PC-3 (cell line): ENCODE measurements at regions not wholly inside any gene's neighbourhood (a gene's known extent, or its start where the extent isn't known, plus 50 kb on each side); places are given as distances from the start of the nearest gene placed in this dataset.

Experiments used
- ATAC-seq: fragments of 200-7000 bp; cut with Tn5 transposase; 2 replicates; pipeline ENCODE4 v1.9.1; 2020; ENCODE audit warnings: mild to moderate bottlenecking, moderate library complexity
- BruUV-seq: library from RNA; stranded (reverse); fragments of 400-500 nt; replicated peaks from 2 replicates; lab custom pipeline; 2021; lab: Mats Ljungman, UMichigan
- CTCF ChIA-PET: fragments of 300-600 bp; sonication (Branson Sonifier 250); formaldehyde crosslinking; loops from one replicate; lab custom pipeline; 2022; ENCODE audit warnings: antibody characterized with exemption; lab: Charles Lee
- POLR2A ChIA-PET: fragments of 300-600 bp; sonication (Branson Sonifier 250); formaldehyde crosslinking; loops from one replicate; lab custom pipeline; 2022; ENCODE audit warnings: antibody characterized with exemption; ENCODE audit not compliant: unreplicated experiment; lab: Charles Lee
- DNase-seq: peaks from one replicate; pipeline ENCODE4 v3.0.0-alpha.2; 2015
- H2AFZ ChIP-seq: fragments of 300-600 bp; sonication (generic); 2 replicates; pipeline ENCODE4 v1.6.0; 2016; ENCODE audit warnings: antibody characterized with exemption, low read length
- H3F3A ChIP-seq: fragments of 300-600 bp; sonication (generic); one replicate; pipeline ENCODE4 v1.6.0; 2017; ENCODE audit warnings: antibody characterized with exemption, low read length, control low read depth, mild to moderate bottlenecking; ENCODE audit not compliant: unreplicated experiment
- H3K27ac ChIP-seq: fragments of 300-600 bp; sonication (generic); 2 replicates; pipeline ENCODE4 v1.5.1; 2016; ENCODE audit warnings: mild to moderate bottlenecking, low read length
- H3K27me3 ChIP-seq: fragments of 300-600 bp; sonication (generic); 2 replicates; pipeline ENCODE4 v1.6.1; 2016; ENCODE audit warnings: low read length, mixed read lengths
- H3K36me3 ChIP-seq: fragments of 300-600 bp; sonication (generic); 2 replicates; pipeline ENCODE4 v1.6.1; 2016; ENCODE audit warnings: low read depth, mixed run types, low read length, mixed read lengths
- H3K4me1 ChIP-seq: fragments of 300-600 bp; sonication (generic); 2 replicates; pipeline ENCODE4 v1.5.1; 2016; ENCODE audit warnings: low read length; ENCODE audit not compliant: insufficient read depth
- H3K4me2 ChIP-seq: fragments of 300-600 bp; sonication (generic); 2 replicates; pipeline ENCODE4 v1.6.0; 2016; ENCODE audit warnings: low read length
- H3K4me3 ChIP-seq: fragments of 300-600 bp; sonication (generic); 2 replicates; pipeline ENCODE4 v1.5.1; 2016; ENCODE audit warnings: mild to moderate bottlenecking, low read length, mixed read lengths
- H3K79me2 ChIP-seq: fragments of 300-600 bp; sonication (generic); 2 replicates; pipeline ENCODE4 v1.6.1; 2017; ENCODE audit warnings: low read length, mixed read lengths
- H3K9ac ChIP-seq: fragments of 300-600 bp; sonication (generic); 2 replicates; pipeline ENCODE4 v1.6.0; 2016; ENCODE audit warnings: mild to moderate bottlenecking, low read length
- H3K9me2 ChIP-seq: fragments of 300-600 bp; sonication (generic); replicated peaks from 2 replicates; pipeline ENCODE4 v1.6.1; 2016; ENCODE audit warnings: mixed run types, low read length, mixed read lengths
- H3K9me3 ChIP-seq: fragments of 300-600 bp; sonication (generic); 2 replicates; pipeline ENCODE4 v1.6.1; 2016; ENCODE audit warnings: low read length, mixed read lengths
- H4K20me1 ChIP-seq: fragments of 300-600 bp; sonication (generic); 2 replicates; pipeline ENCODE4 v1.6.1; 2016; ENCODE audit warnings: low read length, mixed read lengths
- CTCF ChIP-seq: fragments of 300-600 bp; sonication (generic); conservative IDR thresholded peaks from 2 replicates; pipeline ENCODE4 v1.5.1; 2017; ENCODE audit warnings: antibody characterized with exemption, low read depth, mild to moderate bottlenecking, low read length
- EZH2 ChIP-seq: fragments of 300-600 bp; sonication (generic); IDR thresholded peaks from one replicate; pipeline ENCODE4 v1.6.1; 2017; ENCODE audit warnings: antibody characterized with exemption, mild to moderate bottlenecking, low read length; ENCODE audit not compliant: unreplicated experiment
- EZH2phosphoT487 ChIP-seq: fragments of 300-600 bp; sonication (generic); IDR thresholded peaks from 2 replicates; pipeline ENCODE4 v1.6.1; 2018; ENCODE audit warnings: mild to moderate bottlenecking, antibody characterized with exemption, low read length, borderline replicate concordance
- intact Hi-C: fragments of 100-400 bp; cut with micrococcal nuclease; formaldehyde crosslinking; loops from 2 replicates; pipeline ENCODE4 v1.9.0; 2023

- intact Hi-C loops: no loop called here
Observed at GRCh38 chr1:83098131-83098530, 900.8 kb downstream of the TTLL7 start.

GRCh38 chr1:83097715-83098114 is 901.2 kb downstream of the TTLL7 start:
- Histone ChIP-seq H4K20me1 (no peaks in the 10 kb centered on the region), H3K9me2 (no peaks in the 10 kb centered on the region), H3K27me3 (no peaks in the 10 kb centered on the region), H3K9ac (no peak overlapping the region), H3K4me2 (no peak overlapping the region), H3K27ac (no peak overlapping the region), H3F3A (no peaks in the 10 kb centered on the region), H3K4me3 (no peak overlapping the region), H3K4me1 (peaks cover 23% of the 10 kb centered on the region), H2AFZ (no peak overlapping the region), H3K36me3 (no peaks in the 10 kb centered on the region), H3K79me2 (no peaks in the 10 kb centered on the region), H3K9me3 (no peaks in the 10 kb centered on the region)
- no peak for DNase-seq
- POLR2A ChIA-PET: no interaction called here
- TF ChIP-seq CTCF (no peak), EZH2phosphoT487 (no peak), EZH2 (no peak)
- no TSS peak for BruUV-seq
- intact Hi-C loops: no loop called here
- no peak for ATAC-seq
- CTCF ChIA-PET: no interaction called here

More at GRCh38 chr1:83098131-83098530, 900.8 kb downstream of the TTLL7 start:
- peaks cover 27% of the 10 kb centered on the region for H3K4me1 ChIP-seq
- POLR2A ChIA-PET: no interaction called here
- H3K27ac ChIP-seq: no peak overlapping the region
- H2AFZ ChIP-seq: no peak overlapping the region
- H3K9me2 ChIP-seq: no peaks in the 10 kb centered on the region
- H4K20me1 ChIP-seq: no peaks in the 10 kb centered on the region
- no peaks in the 10 kb centered on the region for H3K79me2 ChIP-seq
- no peaks in the 10 kb centered on the region for H3K27me3 ChIP-seq
- ATAC-seq: no peak
- H3K36me3 ChIP-seq: no peaks in the 10 kb centered on the region
- TF ChIP-seq CTCF: no peak
- no peak for TF ChIP-seq EZH2
- TF ChIP-seq EZH2phosphoT487: no peak
- BruUV-seq: no TSS peak
- DNase-seq: no peak
- no peaks in the 10 kb centered on the region for H3K9me3 ChIP-seq
- H3K4me2 ChIP-seq: no peak overlapping the region
- CTCF ChIA-PET: no interaction called here
- no peaks in the 10 kb centered on the region for H3F3A ChIP-seq
- H3K9ac ChIP-seq: no peak overlapping the region
- H3K4me3 ChIP-seq: no peak overlapping the region

GRCh38 chr1:83095570-83095969 is 903.4 kb downstream of the TTLL7 start:
- no peak for DNase-seq
- no peak overlapping the region for H3K4me2 ChIP-seq
- H2AFZ ChIP-seq: no peak overlapping the region
- H3K79me2 ChIP-seq: no peaks in the 10 kb centered on the region
- ATAC-seq: no peak
- H4K20me1 ChIP-seq: no peaks in the 10 kb centered on the region
- no peak overlapping the region for H3K9ac ChIP-seq
- H3K27me3 ChIP-seq: no peaks in the 10 kb centered on the region
- no TSS peak for BruUV-seq
- no peaks in the 10 kb centered on the region for H3F3A ChIP-seq
- ChIA-PET POLR2A (no interaction called here), CTCF (no interaction called here)
- no peak overlapping the region for H3K4me3 ChIP-seq
- no peaks in the 10 kb centered on the region for H3K9me3 ChIP-seq
- intact Hi-C loops: no loop called here
- H3K27ac ChIP-seq: no peak overlapping the region
- no peaks in the 10 kb centered on the region for H3K9me2 ChIP-seq
- peaks cover 16% of the 10 kb centered on the region for H3K4me1 ChIP-seq
- no peaks in the 10 kb centered on the region for H3K36me3 ChIP-seq
- TF ChIP-seq EZH2 (no peak), EZH2phosphoT487 (no peak), CTCF (no peak)
